Right forelimb (tissue), 1 donor: ENCODE measurements at regions not wholly inside any gene's neighbourhood (a gene's known extent, or its start where the extent isn't known, plus 50 kb on each side); places are given as distances from the start of the nearest gene placed in this dataset.
"Not testable (repeated sequence)": the region's sequence is repeated elsewhere in the genome, so short reads cannot be mapped to it uniquely, and the experiment has no call there.

Source experiments
- DNase-seq: peaks from one replicate; pipeline ENCODE4 v3.0.0-alpha.2; 2018

GRCh38 chr5:91963166-91963565, 580.0 kb upstream of the ARRDC3 start:
- DNase-seq = no peak

GRCh38 chr5:91957666-91958065, 574.5 kb upstream of the ARRDC3 start:
- no peak for DNase-seq

GRCh38 chr5:91956738-91957137, 573.6 kb upstream of the ARRDC3 start:
- no peak for DNase-seq

- no peak for DNase-seq
Measured at GRCh38 chr5:91955610-91956009, 572.5 kb upstream of the ARRDC3 start.

GRCh38 chr5:91954136-91954535, 571.0 kb upstream of the ARRDC3 start:
- DNase-seq = no peak

GRCh38 chr5:91950328-91950727, 567.2 kb upstream of the ARRDC3 start:
- DNase-seq = no peak

GRCh38 chr5:91946870-91947269, 563.8 kb upstream of the ARRDC3 start:
- no peak for DNase-seq

GRCh38 chr5:91941588-91941987, 558.5 kb upstream of the ARRDC3 start:
- DNase-seq = no peak

GRCh38 chr5:91938441-91938840, 555.3 kb upstream of the ARRDC3 start:
- DNase-seq = no peak

GRCh38 chr5:91937121-91937520, 554.0 kb upstream of the ARRDC3 start:
- DNase-seq = no peak

- DNase-seq = no peak
Measured at GRCh38 chr5:91929522-91929817, 546.4 kb upstream of the ARRDC3 start.

GRCh38 chr5:91928754-91929521, 545.8 kb upstream of the ARRDC3 start:
- DNase-seq = no peak

GRCh38 chr5:91927439-91927838, 544.3 kb upstream of the ARRDC3 start:
- DNase-seq = no peak

GRCh38 chr5:91925249-91925648, 542.1 kb upstream of the ARRDC3 start:
- no peak for DNase-seq

- DNase-seq = not testable (repeated sequence)
Measured at GRCh38 chr5:91917037-91917814, 534.1 kb upstream of the ARRDC3 start.

- DNase-seq = no peak
Measured at GRCh38 chr5:91910655-91911054, 527.5 kb upstream of the ARRDC3 start.

GRCh38 chr5:91910247-91910646, 527.1 kb upstream of the ARRDC3 start:
- DNase-seq = no peak

- no peak for DNase-seq
Measured at GRCh38 chr5:91906494-91906893, 523.4 kb upstream of the ARRDC3 start.

GRCh38 chr5:91906027-91906426, 522.9 kb upstream of the ARRDC3 start:
- DNase-seq = no peak

GRCh38 chr5:91898898-91899297, 515.8 kb upstream of the ARRDC3 start:
- no peak for DNase-seq

- DNase-seq = no peak
Measured at GRCh38 chr5:91898019-91898418, 514.9 kb upstream of the ARRDC3 start.

- DNase-seq = no peak
Measured at GRCh38 chr5:91888810-91889209, 505.7 kb upstream of the ARRDC3 start.

GRCh38 chr5:91885291-91886265, 502.5 kb upstream of the ARRDC3 start:
- DNase-seq = no peak
